ENCODE measurements at regions not wholly inside any gene's neighbourhood (a gene's known extent, or its start where the extent isn't known, plus 50 kb on each side); places are given as distances from the start of the nearest gene placed in this dataset.
A peak's percentile ranks its signal among the peaks of the same experiment; 100 is the strongest.

DNA sequence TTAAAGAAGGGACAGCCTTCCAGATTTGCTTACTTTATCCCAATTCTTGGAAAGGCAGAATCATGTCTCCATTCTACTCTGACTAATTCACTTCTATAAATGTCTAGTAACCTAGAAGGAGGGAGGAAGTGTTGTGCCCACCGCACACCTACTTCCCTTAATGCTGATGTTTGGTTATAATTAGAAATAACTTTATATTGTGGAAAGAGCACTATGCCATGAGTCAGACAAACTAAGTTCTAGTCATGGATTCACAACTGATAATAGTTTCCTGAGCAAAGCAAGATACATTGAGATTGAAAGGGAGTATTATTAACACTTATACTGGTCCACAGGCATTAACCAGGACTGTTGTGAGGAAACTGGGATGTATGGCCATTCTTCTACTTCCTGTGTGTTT lies 345.9 kb upstream of the RPS23 start:
- TF ChIP-seq, protein P1, sequence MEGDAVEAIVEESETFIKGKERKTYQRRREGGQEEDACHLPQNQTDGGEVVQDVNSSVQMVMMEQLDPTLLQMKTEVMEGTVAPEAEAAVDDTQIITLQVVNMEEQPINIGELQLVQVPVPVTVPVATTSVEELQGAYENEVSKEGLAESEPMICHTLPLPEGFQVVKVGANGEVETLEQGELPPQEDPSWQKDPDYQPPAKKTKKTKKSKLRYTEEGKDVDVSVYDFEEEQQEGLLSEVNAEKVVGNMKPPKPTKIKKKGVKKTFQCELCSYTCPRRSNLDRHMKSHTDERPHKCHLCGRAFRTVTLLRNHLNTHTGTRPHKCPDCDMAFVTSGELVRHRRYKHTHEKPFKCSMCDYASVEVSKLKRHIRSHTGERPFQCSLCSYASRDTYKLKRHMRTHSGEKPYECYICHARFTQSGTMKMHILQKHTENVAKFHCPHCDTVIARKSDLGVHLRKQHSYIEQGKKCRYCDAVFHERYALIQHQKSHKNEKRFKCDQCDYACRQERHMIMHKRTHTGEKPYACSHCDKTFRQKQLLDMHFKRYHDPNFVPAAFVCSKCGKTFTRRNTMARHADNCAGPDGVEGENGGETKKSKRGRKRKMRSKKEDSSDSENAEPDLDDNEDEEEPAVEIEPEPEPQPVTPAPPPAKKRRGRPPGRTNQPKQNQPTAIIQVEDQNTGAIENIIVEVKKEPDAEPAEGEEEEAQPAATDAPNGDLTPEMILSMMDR (IDR thresholded peaks at IDR 0.05; ENCODE audit: control extremely low read depth, extremely low read depth) = no peak
- H3K9ac ChIP-seq (ENCODE audit: insufficient read depth in 1 of 2, low read length in 2 of 2) = no peak overlapping the region
- peaks cover 0 to 1% (median 0%) of the 10 kb centered on the region in 4 donors for H3K9me3 ChIP-seq (ENCODE audit: control insufficient read depth in 4 of 4, insufficient read depth in 3 of 4, low read length in 3 of 4)
- DNase-seq (no peak), ATAC-seq (ENCODE audit: insufficient read depth, low FRiP score) (no peak)
- 42 to 70% methylated on average over 1 of the region's 1 CpG for WGBS, 2 donors
- H3K36me3 ChIP-seq (ENCODE audit: control insufficient read depth in 4 of 4, insufficient read depth in 4 of 4, low read length in 4 of 4) = no peaks in the 10 kb centered on the region
- no peak overlapping the region for H3K4me3 ChIP-seq
- H3K27ac ChIP-seq (ENCODE audit: low read depth in 1 of 2, low read length in 1 of 2) = no peak overlapping the region
- H3K27me3 ChIP-seq (ENCODE audit: control insufficient read depth in 3 of 3, insufficient read depth in 3 of 3, low read length in 2 of 3) = no peaks in the 10 kb centered on the region
- H3K4me1 ChIP-seq (ENCODE audit: control insufficient read depth in 5 of 5, insufficient read depth in 5 of 5, low read length in 5 of 5) = peaks cover 0 to 17% (median 3%) of the 10 kb centered on the region in 5 donors

DNA sequence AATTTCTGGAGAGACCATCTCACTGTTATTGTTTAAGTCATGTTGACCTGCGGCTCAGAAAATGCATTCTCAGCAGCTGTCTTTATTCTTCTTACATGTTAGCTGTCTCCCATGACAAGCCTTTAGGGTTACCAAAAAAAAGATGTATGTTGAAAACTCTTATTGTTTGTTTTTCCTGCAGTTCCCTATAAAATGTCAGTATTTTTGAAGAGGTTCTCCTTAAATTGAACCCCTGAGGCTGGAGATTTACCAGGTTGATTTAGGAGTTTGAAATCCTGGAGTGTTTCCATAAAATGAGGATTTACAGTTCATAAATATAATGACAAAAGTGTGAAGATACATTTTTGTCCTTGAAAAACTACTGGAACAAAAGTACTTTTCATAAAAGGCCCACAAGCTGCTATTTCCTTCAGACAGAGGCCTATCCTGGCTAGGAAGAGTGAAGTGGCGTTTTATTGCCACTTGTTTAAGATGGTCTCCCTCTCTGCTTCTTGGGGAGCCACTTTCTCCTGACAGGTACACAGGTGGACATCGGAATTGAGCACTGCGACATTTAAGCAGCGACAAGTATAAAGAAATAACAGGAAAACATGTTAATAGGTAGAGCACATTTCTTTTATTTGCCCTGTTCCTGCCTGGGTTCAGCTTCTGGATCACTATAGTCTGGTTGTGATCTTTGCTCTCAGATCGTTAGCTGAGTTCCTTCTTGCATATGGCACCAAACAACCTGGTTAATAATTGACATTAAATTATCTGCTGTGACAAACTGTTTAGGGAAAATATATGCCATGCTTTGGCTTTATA lies 344.8 kb upstream of the RPS23 start:
- no peak for ATAC-seq (ENCODE audit: insufficient read depth, low FRiP score)
- 82 to 91% methylated on average over 6 of the region's 6 CpGs for WGBS, 2 donors
- Histone ChIP-seq H3K9me3 (ENCODE audit: control insufficient read depth in 4 of 4, insufficient read depth in 3 of 4, low read length in 3 of 4) (peaks cover 0 to 1% (median 0%) of the 10 kb centered on the region in 4 donors), H3K4me3 (no peak overlapping the region), H3K27me3 (ENCODE audit: control insufficient read depth in 3 of 3, insufficient read depth in 3 of 3, low read length in 2 of 3) (no peaks in the 10 kb centered on the region), H3K27ac (ENCODE audit: low read depth in 1 of 2, low read length in 1 of 2) (no peak overlapping the region), H3K36me3 (ENCODE audit: control insufficient read depth in 4 of 4, insufficient read depth in 4 of 4, low read length in 4 of 4) (no peaks in the 10 kb centered on the region), H3K9ac (ENCODE audit: insufficient read depth in 1 of 2, low read length in 2 of 2) (no peak overlapping the region), H3K4me1 (ENCODE audit: control insufficient read depth in 5 of 5, insufficient read depth in 5 of 5, low read length in 5 of 5) (peaks cover 0 to 17% (median 3%) of the 10 kb centered on the region in 5 donors)
- TF ChIP-seq, protein P1 (IDR thresholded peaks at IDR 0.05; ENCODE audit: control extremely low read depth, extremely low read depth) = no peak
- DNase-seq = peak in 2 of 3 donors; percentile 58 to 64

DNA sequence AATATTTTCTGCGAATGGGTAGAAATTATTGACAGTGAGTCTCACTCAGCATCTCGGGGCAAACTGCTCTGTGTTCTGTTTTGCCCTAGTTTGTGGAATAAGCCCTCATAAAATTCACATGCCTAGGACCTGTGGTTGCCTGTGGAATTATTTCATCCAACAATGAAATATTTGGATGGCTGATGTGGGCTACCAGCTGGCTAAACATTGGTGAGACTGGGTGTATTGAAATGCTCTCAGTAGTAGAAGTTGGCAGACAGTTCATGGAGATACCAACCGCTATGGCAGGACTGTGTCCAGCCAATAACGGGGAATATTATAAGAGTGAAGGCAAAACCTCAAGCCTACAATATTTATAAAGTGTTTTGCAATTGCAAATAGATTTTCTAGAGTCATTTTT lies 344.1 kb upstream of the RPS23 start:
- no peak for ATAC-seq (ENCODE audit: insufficient read depth, low FRiP score)
- H3K36me3 ChIP-seq (ENCODE audit: control insufficient read depth in 4 of 4, insufficient read depth in 4 of 4, low read length in 4 of 4) = no peaks in the 10 kb centered on the region
- peaks cover 0 to 17% (median 3%) of the 10 kb centered on the region in 5 donors for H3K4me1 ChIP-seq (ENCODE audit: control insufficient read depth in 5 of 5, insufficient read depth in 5 of 5, low read length in 5 of 5)
- peak in 1 of 3 donors; percentile 7 for DNase-seq
- H3K9me3 ChIP-seq (ENCODE audit: control insufficient read depth in 4 of 4, insufficient read depth in 3 of 4, low read length in 3 of 4) = peaks cover 0 to 1% (median 0%) of the 10 kb centered on the region in 4 donors
- no peak overlapping the region for H3K27ac ChIP-seq (ENCODE audit: low read depth in 1 of 2, low read length in 1 of 2)
- TF ChIP-seq, protein P1 (IDR thresholded peaks at IDR 0.05; ENCODE audit: control extremely low read depth, extremely low read depth) = no peak
- H3K27me3 ChIP-seq (ENCODE audit: control insufficient read depth in 3 of 3, insufficient read depth in 3 of 3, low read length in 2 of 3) = no peaks in the 10 kb centered on the region
- H3K4me3 ChIP-seq = no peak overlapping the region
- 92% methylated on average over 4 of the region's 4 CpGs for WGBS, 2 donors
- no peak overlapping the region for H3K9ac ChIP-seq (ENCODE audit: insufficient read depth in 1 of 2, low read length in 2 of 2)
